ENCODE measurements at regions not wholly inside any gene's neighbourhood (a gene's known extent, or its start where the extent isn't known, plus 50 kb on each side); places are given as distances from the start of the nearest gene placed in this dataset.
"Not testable (repeated sequence)": the region's sequence is repeated elsewhere in the genome, so short reads cannot be mapped to it uniquely, and the experiment has no call there.

- H3K9ac ChIP-seq (ENCODE audit: low read depth, low read length), result no peak overlapping the region
- H3K36me3 ChIP-seq (ENCODE audit: insufficient read depth, low read depth, low read length), result no peaks in the 10 kb centered on the region
- peaks cover 1% of the 10 kb centered on the region; the same call in 1 of the 2 replicates for H3K9me3 ChIP-seq (ENCODE audit: insufficient read depth, low read depth, low read length)
- no peaks in the 10 kb centered on the region for H3K27me3 ChIP-seq (ENCODE audit: insufficient read depth, low read length)
- H3K4me1 ChIP-seq (ENCODE audit: insufficient read depth, low read length), result no peaks in the 10 kb centered on the region
- H3K4me3 ChIP-seq (ENCODE audit: low read length), result no peak overlapping the region
- no peak overlapping the region for H3K27ac ChIP-seq (ENCODE audit: low read length)
Observed at GRCh38 chr5:4614088-4614487, 526.0 kb upstream of the ADAMTS16 start.

GRCh38 chr5:4615369-4615768 is 524.8 kb upstream of the ADAMTS16 start:
- H3K27ac ChIP-seq (ENCODE audit: low read length); H3K9ac ChIP-seq (ENCODE audit: low read depth, low read length); H3K4me3 ChIP-seq (ENCODE audit: low read length); H3K4me1 ChIP-seq (ENCODE audit: insufficient read depth, low read length); H3K27me3 ChIP-seq (ENCODE audit: insufficient read depth, low read length); H3K36me3 ChIP-seq (ENCODE audit: insufficient read depth, low read depth, low read length); H3K9me3 ChIP-seq (ENCODE audit: insufficient read depth, low read depth, low read length): not testable (repeated sequence)

- H3K27ac ChIP-seq (ENCODE audit: low read length), result no peak overlapping the region
- H3K9ac ChIP-seq (ENCODE audit: low read depth, low read length), result no peak overlapping the region
- no peaks in the 10 kb centered on the region for H3K36me3 ChIP-seq (ENCODE audit: insufficient read depth, low read depth, low read length)
- no peaks in the 10 kb centered on the region; the same call in 1 of the 2 replicates for H3K9me3 ChIP-seq (ENCODE audit: insufficient read depth, low read depth, low read length)
- H3K27me3 ChIP-seq (ENCODE audit: insufficient read depth, low read length), result no peaks in the 10 kb centered on the region
- no peak overlapping the region for H3K4me3 ChIP-seq (ENCODE audit: low read length)
- H3K4me1 ChIP-seq (ENCODE audit: insufficient read depth, low read length), result peaks cover 3% of the 10 kb centered on the region; the same call in 1 of the 2 replicates
Observed at GRCh38 chr5:4625206-4625896, 514.8 kb upstream of the ADAMTS16 start.

- no peak overlapping the region for H3K4me3 ChIP-seq (ENCODE audit: low read length)
- no peak overlapping the region for H3K27ac ChIP-seq (ENCODE audit: low read length)
- no peaks in the 10 kb centered on the region for H3K27me3 ChIP-seq (ENCODE audit: insufficient read depth, low read length)
- H3K9me3 ChIP-seq (ENCODE audit: insufficient read depth, low read depth, low read length), result no peaks in the 10 kb centered on the region
- no peaks in the 10 kb centered on the region for H3K36me3 ChIP-seq (ENCODE audit: insufficient read depth, low read depth, low read length)
- peaks cover 3% of the 10 kb centered on the region; the same call in 1 of the 2 replicates for H3K4me1 ChIP-seq (ENCODE audit: insufficient read depth, low read length)
- no peak overlapping the region for H3K9ac ChIP-seq (ENCODE audit: low read depth, low read length)
Observed at GRCh38 chr5:4627131-4627530, 513.0 kb upstream of the ADAMTS16 start.

GRCh38 chr5:4627929-4628328 is 512.2 kb upstream of the ADAMTS16 start:
- Histone ChIP-seq H3K27me3 (ENCODE audit: insufficient read depth, low read length) (no peaks in the 10 kb centered on the region), H3K9ac (ENCODE audit: low read depth, low read length) (no peak overlapping the region), H3K27ac (ENCODE audit: low read length) (no peak overlapping the region), H3K9me3 (ENCODE audit: insufficient read depth, low read depth, low read length) (no peaks in the 10 kb centered on the region), H3K36me3 (ENCODE audit: insufficient read depth, low read depth, low read length) (no peaks in the 10 kb centered on the region), H3K4me3 (ENCODE audit: low read length) (no peak overlapping the region), H3K4me1 (ENCODE audit: insufficient read depth, low read length) (no peaks in the 10 kb centered on the region; the same call in 1 of the 2 replicates)

- H3K4me3 ChIP-seq (ENCODE audit: low read length), result no peak overlapping the region
- no peak overlapping the region for H3K27ac ChIP-seq (ENCODE audit: low read length)
- no peaks in the 10 kb centered on the region for H3K9me3 ChIP-seq (ENCODE audit: insufficient read depth, low read depth, low read length)
- no peaks in the 10 kb centered on the region; the same call in 1 of the 2 replicates for H3K4me1 ChIP-seq (ENCODE audit: insufficient read depth, low read length)
- H3K9ac ChIP-seq (ENCODE audit: low read depth, low read length), result no peak overlapping the region
- H3K27me3 ChIP-seq (ENCODE audit: insufficient read depth, low read length), result no peaks in the 10 kb centered on the region
- H3K36me3 ChIP-seq (ENCODE audit: insufficient read depth, low read depth, low read length), result no peaks in the 10 kb centered on the region
Observed at GRCh38 chr5:4628645-4629385, 511.3 kb upstream of the ADAMTS16 start.

GRCh38 chr5:4630031-4630430 is 510.1 kb upstream of the ADAMTS16 start:
- Histone ChIP-seq H3K4me3 (ENCODE audit: low read length) (no peak overlapping the region), H3K27ac (ENCODE audit: low read length) (no peak overlapping the region), H3K27me3 (ENCODE audit: insufficient read depth, low read length) (no peaks in the 10 kb centered on the region), H3K4me1 (ENCODE audit: insufficient read depth, low read length) (no peaks in the 10 kb centered on the region; the same call in 1 of the 2 replicates), H3K36me3 (ENCODE audit: insufficient read depth, low read depth, low read length) (no peaks in the 10 kb centered on the region), H3K9me3 (ENCODE audit: insufficient read depth, low read depth, low read length) (no peaks in the 10 kb centered on the region), H3K9ac (ENCODE audit: low read depth, low read length) (no peak overlapping the region)

GRCh38 chr5:4634342-4634741 is 505.8 kb upstream of the ADAMTS16 start:
- H3K27me3 ChIP-seq (ENCODE audit: insufficient read depth, low read length), result no peaks in the 10 kb centered on the region
- no peak overlapping the region for H3K4me3 ChIP-seq (ENCODE audit: low read length)
- no peak overlapping the region for H3K27ac ChIP-seq (ENCODE audit: low read length)
- no peaks in the 10 kb centered on the region for H3K36me3 ChIP-seq (ENCODE audit: insufficient read depth, low read depth, low read length)
- H3K4me1 ChIP-seq (ENCODE audit: insufficient read depth, low read length), result no peaks in the 10 kb centered on the region
- H3K9me3 ChIP-seq (ENCODE audit: insufficient read depth, low read depth, low read length), result no peaks in the 10 kb centered on the region
- H3K9ac ChIP-seq (ENCODE audit: low read depth, low read length), result no peak overlapping the region

GRCh38 chr5:4636378-4636777 is 503.8 kb upstream of the ADAMTS16 start:
- no peaks in the 10 kb centered on the region for H3K36me3 ChIP-seq (ENCODE audit: insufficient read depth, low read depth, low read length)
- no peaks in the 10 kb centered on the region for H3K9me3 ChIP-seq (ENCODE audit: insufficient read depth, low read depth, low read length)
- H3K27ac ChIP-seq (ENCODE audit: low read length), result no peak overlapping the region
- H3K4me3 ChIP-seq (ENCODE audit: low read length), result no peak overlapping the region
- H3K27me3 ChIP-seq (ENCODE audit: insufficient read depth, low read length), result no peaks in the 10 kb centered on the region
- H3K4me1 ChIP-seq (ENCODE audit: insufficient read depth, low read length), result no peaks in the 10 kb centered on the region
- no peak overlapping the region for H3K9ac ChIP-seq (ENCODE audit: low read depth, low read length)

- H3K27me3 ChIP-seq (ENCODE audit: insufficient read depth, low read length), result no peaks in the 10 kb centered on the region
- no peak overlapping the region for H3K27ac ChIP-seq (ENCODE audit: low read length)
- H3K9me3 ChIP-seq (ENCODE audit: insufficient read depth, low read depth, low read length), result peaks cover 8% of the 10 kb centered on the region
- H3K36me3 ChIP-seq (ENCODE audit: insufficient read depth, low read depth, low read length), result no peaks in the 10 kb centered on the region
- H3K4me3 ChIP-seq (ENCODE audit: low read length), result no peak overlapping the region
- no peaks in the 10 kb centered on the region for H3K4me1 ChIP-seq (ENCODE audit: insufficient read depth, low read length)
- no peak overlapping the region for H3K9ac ChIP-seq (ENCODE audit: low read depth, low read length)
Observed at GRCh38 chr5:4639946-4640345, 500.2 kb upstream of the ADAMTS16 start.

- Histone ChIP-seq H3K27me3 (ENCODE audit: insufficient read depth, low read length) (no peaks in the 10 kb centered on the region), H3K4me3 (ENCODE audit: low read length) (no peak overlapping the region), H3K36me3 (ENCODE audit: insufficient read depth, low read depth, low read length) (no peaks in the 10 kb centered on the region), H3K4me1 (ENCODE audit: insufficient read depth, low read length) (no peaks in the 10 kb centered on the region), H3K27ac (ENCODE audit: low read length) (no peak overlapping the region), H3K9ac (ENCODE audit: low read depth, low read length) (no peak overlapping the region), H3K9me3 (ENCODE audit: insufficient read depth, low read depth, low read length) (peaks cover 8% of the 10 kb centered on the region)
Observed at GRCh38 chr5:4640795-4641194, 499.3 kb upstream of the ADAMTS16 start.

GRCh38 chr5:4642525-4642924 is 497.6 kb upstream of the ADAMTS16 start:
- no peaks in the 10 kb centered on the region for H3K4me1 ChIP-seq (ENCODE audit: insufficient read depth, low read length)
- H3K9me3 ChIP-seq (ENCODE audit: insufficient read depth, low read depth, low read length), result peaks cover 8% of the 10 kb centered on the region
- H3K4me3 ChIP-seq (ENCODE audit: low read length), result no peak overlapping the region
- H3K9ac ChIP-seq (ENCODE audit: low read depth, low read length), result no peak overlapping the region
- H3K27me3 ChIP-seq (ENCODE audit: insufficient read depth, low read length), result no peaks in the 10 kb centered on the region
- no peaks in the 10 kb centered on the region for H3K36me3 ChIP-seq (ENCODE audit: insufficient read depth, low read depth, low read length)
- H3K27ac ChIP-seq (ENCODE audit: low read length), result no peak overlapping the region

Data from iPS-20b (cell line).